H9 (cell line): ENCODE measurements at regions not wholly inside any gene's neighbourhood (a gene's known extent, or its start where the extent isn't known, plus 50 kb on each side); places are given as distances from the start of the nearest gene placed in this dataset.

Source experiments
- DNase-seq: peaks from one replicate; pipeline ENCODE4 v3.0.0-alpha.2; 2017
- H2AFZ ChIP-seq: one replicate; pipeline ENCODE4 v1.6.1; 2013; ENCODE audit warnings: mild to moderate bottlenecking, low read length, control low read depth, moderate library complexity
- H2AK5ac ChIP-seq: 2 replicates; pipeline ENCODE4 v1.6.1; 2013; ENCODE audit warnings: low read length, control low read depth, mixed read lengths; ENCODE audit not compliant: insufficient read length
- H2BK120ac ChIP-seq: one replicate; pipeline ENCODE4 v1.6.1; 2013; ENCODE audit warnings: low read depth, mild to moderate bottlenecking, low read length, control low read depth, inconsistent platforms; ENCODE audit not compliant: poor library complexity, severe bottlenecking
- H2BK12ac ChIP-seq: 2 replicates; pipeline ENCODE4 v1.6.1; 2013; ENCODE audit warnings: low read length, control low read depth, mixed read lengths, low read depth; ENCODE audit not compliant: insufficient read length
- H2BK15ac ChIP-seq: 2 replicates; pipeline ENCODE4 v1.6.1; 2013; ENCODE audit warnings: low read depth, low read length, control low read depth
- H2BK20ac ChIP-seq: one replicate; pipeline ENCODE4 v1.6.1; 2013; ENCODE audit warnings: low read depth, mild to moderate bottlenecking, low read length, control low read depth, inconsistent platforms; ENCODE audit not compliant: poor library complexity, severe bottlenecking
- H2BK5ac ChIP-seq: 2 replicates; pipeline ENCODE4 v1.6.1; 2013; ENCODE audit warnings: low read length, control low read depth, mixed read lengths; ENCODE audit not compliant: insufficient read length
- H3K14ac ChIP-seq: 2 replicates; pipeline ENCODE4 v1.6.1; 2013; ENCODE audit warnings: low read length, control low read depth; ENCODE audit not compliant: insufficient read depth
- H3K18ac ChIP-seq: 2 replicates; pipeline ENCODE4 v1.6.1; 2013; ENCODE audit warnings: low read depth, mild to moderate bottlenecking, mixed read lengths, low read length, control low read depth; ENCODE audit not compliant: insufficient read length
- H3K23ac ChIP-seq: 2 replicates; pipeline ENCODE4 v1.6.1; 2013; ENCODE audit warnings: low read length, control low read depth, mixed read lengths, low read depth; ENCODE audit not compliant: insufficient read length
- H3K23me2 ChIP-seq: 2 replicates; pipeline ENCODE4 v1.6.1; 2013; ENCODE audit warnings: low read depth, mild to moderate bottlenecking, mixed read lengths, low read length, control low read depth; ENCODE audit not compliant: insufficient read length, poor library complexity, severe bottlenecking
- H3K27ac ChIP-seq: 2 replicates; pipeline ENCODE4 v1.5.1; 2013; ENCODE audit warnings: low read length, control low read depth, mixed read lengths, low read depth; ENCODE audit not compliant: insufficient read length
- H3K27me3 ChIP-seq: 2 replicates; pipeline ENCODE4 v1.6.1; 2013; ENCODE audit warnings: low read length, control low read depth, inconsistent platforms; ENCODE audit not compliant: insufficient read depth
- H3K4ac ChIP-seq: 2 replicates; pipeline ENCODE4 v1.6.1; 2013; ENCODE audit warnings: low read depth, mild to moderate bottlenecking, control low read depth, inconsistent platforms, low read length, moderate library complexity
- H3K4me1 ChIP-seq: 2 replicates; pipeline ENCODE4 v1.6.1; 2013; ENCODE audit warnings: low read length, control low read depth, inconsistent platforms; ENCODE audit not compliant: insufficient read depth
- H3K4me2 ChIP-seq: 2 replicates; pipeline ENCODE4 v1.6.1; 2013; ENCODE audit warnings: low read length, control low read depth, mixed read lengths; ENCODE audit not compliant: insufficient read length, insufficient read depth
- H3K56ac ChIP-seq: 2 replicates; pipeline ENCODE4 v1.6.1; 2013; ENCODE audit warnings: low read depth, mild to moderate bottlenecking, mixed read lengths, low read length, control low read depth; ENCODE audit not compliant: insufficient read length
- H3K79me1 ChIP-seq: 2 replicates; pipeline ENCODE4 v1.6.1; 2013; ENCODE audit warnings: low read depth, mild to moderate bottlenecking, moderate library complexity, low read length, control low read depth, inconsistent platforms; ENCODE audit not compliant: insufficient read depth, poor library complexity, severe bottlenecking
- H3K79me2 ChIP-seq: 2 replicates; pipeline ENCODE4 v1.6.1; 2013; ENCODE audit warnings: low read length, control low read depth, inconsistent platforms; ENCODE audit not compliant: insufficient read depth
- H3K9ac ChIP-seq: 2 replicates; pipeline ENCODE4 v1.6.1; 2013; ENCODE audit warnings: low read length, control low read depth, mixed read lengths; ENCODE audit not compliant: insufficient read length; ENCODE audit errors: extremely low read depth
- H3K9me3 ChIP-seq: one replicate; pipeline ENCODE4 v1.6.1; 2013; ENCODE audit warnings: low read depth, low read length, inconsistent platforms; ENCODE audit not compliant: control insufficient read depth
- H3T11ph ChIP-seq: one replicate; pipeline ENCODE4 v1.6.1; 2013; ENCODE audit warnings: mild to moderate bottlenecking, low read length, control low read depth, inconsistent platforms
- H4K20me1 ChIP-seq: one replicate; pipeline ENCODE4 v1.6.1; 2013; ENCODE audit not compliant: control insufficient read depth, insufficient read length, insufficient read depth
- H4K5ac ChIP-seq: 2 replicates; pipeline ENCODE4 v1.6.1; 2013; ENCODE audit warnings: low read depth, mild to moderate bottlenecking, mixed read lengths, low read length, control low read depth; ENCODE audit not compliant: insufficient read length
- H4K8ac ChIP-seq: replicated peaks from 2 replicates; pipeline ENCODE4 v1.6.1; 2013; ENCODE audit warnings: low read length, control low read depth, mixed read lengths, low read depth; ENCODE audit not compliant: insufficient read length
- H4K91ac ChIP-seq: 2 replicates; pipeline ENCODE4 v1.6.1; 2013; ENCODE audit warnings: low read depth, mild to moderate bottlenecking, moderate library complexity, mixed read lengths, low read length, control low read depth; ENCODE audit not compliant: insufficient read length
- H3K27ac Mint-ChIP-seq, 3 experiments: 2 replicates in 2 of 3; 3 replicates in 1 of 3; pipeline ENCODE4 v1.8.0; 2020 to 2021; ENCODE audit warnings: mixed read lengths in 3 of 3, mild to moderate bottlenecking in 1 of 3, moderate library complexity in 1 of 3
- H3K27me3 Mint-ChIP-seq: 2 replicates; pipeline ENCODE4 v1.8.0; 2021; ENCODE audit warnings: low read depth, mild to moderate bottlenecking, moderate library complexity, mixed read lengths
- H3K36me3 Mint-ChIP-seq, 3 experiments: 2 replicates in 2 of 3; 3 replicates in 1 of 3; pipeline ENCODE4 v1.8.0; 2020 to 2021; ENCODE audit warnings: low read depth in 3 of 3, mixed read lengths in 3 of 3; ENCODE audit not compliant: insufficient read depth in 1 of 3
- H3K4me1 Mint-ChIP-seq, 2 experiments: 2 replicates each; pipeline ENCODE4 v1.8.0; 2020; ENCODE audit warnings: mixed read lengths in 2 of 2
- H3K4me3 Mint-ChIP-seq, 2 experiments: 2 replicates in 1 of 2; 3 replicates in 1 of 2; pipeline ENCODE4 v1.8.0; 2020 to 2021; ENCODE audit warnings: mild to moderate bottlenecking in 2 of 2, mixed read lengths in 2 of 2, moderate library complexity in 1 of 2
- H3K9me3 Mint-ChIP-seq, 2 experiments: 2 replicates in 1 of 2; 3 replicates in 1 of 2; pipeline ENCODE4 v1.8.0; 2020; ENCODE audit warnings: mild to moderate bottlenecking in 2 of 2, mixed read lengths in 2 of 2, moderate library complexity in 1 of 2
- CTCF ChIP-seq: fragments of 200-600 bp; sonication (generic); conservative IDR thresholded peaks from 3 replicates; pipeline ENCODE4 v1.8.0; 2021; ENCODE audit warnings: antibody characterized with exemption, mild to moderate bottlenecking
- WGBS: extraction: QIAGEN DNeasy Blood & Tissue Kit; methylation state at CpG from one replicate; pipeline ENCODE4 v1.1.7; 2013; ENCODE audit warnings: missing lambda C conversion rate, low lambda C conversion rate, mixed read lengths; ENCODE audit not compliant: insufficient read length; ENCODE audit errors: extremely low coverage; 5-methylcytosine and 5-hydroxymethylcytosine counted together

- no peak overlapping the region for H3K56ac ChIP-seq
- no peak overlapping the region for H2AFZ ChIP-seq
- H3K14ac ChIP-seq = no peak overlapping the region
- WGBS = no CpG with 5 or more reads among the region's 5 CpGs
- TF ChIP-seq CTCF = no peak
- no peaks in the 10 kb centered on the region for H3K23me2 ChIP-seq
- no peak overlapping the region for H3K27ac ChIP-seq
- H4K5ac ChIP-seq = no peak overlapping the region
- H3K4ac ChIP-seq = no peak overlapping the region
- Mint-ChIP-seq H3K4me1 (peaks cover 26 to 28% of the 10 kb centered on the region in 2 experiments), H3K9me3 (no peaks in the 10 kb centered on the region), H3K36me3 (no peaks in the 10 kb centered on the region; a peak in 2 of 7 replicates), H3K27ac (peak overlapping the region in 1 of 3 experiments; percentile 54; a peak in 1 of 7 replicates), H3K27me3 (no peaks in the 10 kb centered on the region), H3K4me3 (no peak overlapping the region)
- H4K91ac ChIP-seq = no peak overlapping the region
- no peak overlapping the region for H3K9ac ChIP-seq
- no peak overlapping the region for H4K8ac ChIP-seq
- no peak overlapping the region for H2AK5ac ChIP-seq
- no peak overlapping the region for H2BK120ac ChIP-seq
- DNase-seq = no peak
- H3K23ac ChIP-seq = no peak overlapping the region
- H3K4me1 ChIP-seq = peaks cover 9% of the 10 kb centered on the region
- no peaks in the 10 kb centered on the region for H3K79me1 ChIP-seq
- no peaks in the 10 kb centered on the region for H4K20me1 ChIP-seq
- no peak overlapping the region for H2BK12ac ChIP-seq
- no peaks in the 10 kb centered on the region for H3K27me3 ChIP-seq
- no peak overlapping the region for H3K18ac ChIP-seq
- no peaks in the 10 kb centered on the region for H3K9me3 ChIP-seq
- no peak overlapping the region for H3K4me2 ChIP-seq
- H2BK15ac ChIP-seq = no peak overlapping the region
- H2BK5ac ChIP-seq = no peak overlapping the region
- H3T11ph ChIP-seq = no peak overlapping the region
- no peaks in the 10 kb centered on the region for H3K79me2 ChIP-seq
- no peak overlapping the region for H2BK20ac ChIP-seq
Observed at GRCh38 chr12:46489951-46490388, 117.4 kb upstream of the SLC38A2 start.
